Ovary (tissue), 3 donors: ENCODE measurements at regions not wholly inside any gene's neighbourhood (a gene's known extent, or its start where the extent isn't known, plus 50 kb on each side); places are given as distances from the start of the nearest gene placed in this dataset.

Source experiments
- EP300 ChIP-seq: sonication (generic); formaldehyde crosslinking; IDR thresholded peaks from one replicate; pipeline ENCODE4 v1.6.1; 2017; ENCODE audit warnings: antibody characterized with exemption
- TF ChIP-seq, protein P1 (sequence below), 3 donors: fragments of 450-650 bp in 2 of 3; fragments of 200-600 bp in 1 of 3; IDR thresholded peaks; one replicate each; pipeline versions ENCODE4 v1.5.1 to v1.8.0; 2016 to 2022; ENCODE audit warnings: antibody characterized with exemption in 3 of 3, mild to moderate bottlenecking in 1 of 3
- donor health status: DM: no; HTN: no; CAD: no.

DNA sequence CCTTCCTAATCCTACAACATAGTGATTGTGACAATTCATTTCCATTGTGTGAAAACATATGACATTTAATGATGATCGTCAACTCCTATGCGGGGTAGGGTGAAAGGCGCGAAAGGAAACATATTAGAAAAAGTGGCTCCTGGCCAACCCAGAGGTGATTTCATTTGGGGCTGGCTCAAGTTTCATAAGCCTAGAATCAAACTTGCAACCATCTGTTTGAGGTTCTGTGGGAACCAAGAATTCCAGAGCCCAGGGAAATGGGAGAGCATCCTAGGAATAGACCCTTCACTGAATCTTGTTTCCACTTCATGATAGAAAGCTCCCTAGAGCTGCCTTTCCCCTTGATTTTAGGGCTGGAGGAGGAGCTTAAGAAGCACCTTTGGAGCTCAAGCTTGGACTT, 101.3 kb upstream of the EGFL6 start:
- TF ChIP-seq, protein P1, sequence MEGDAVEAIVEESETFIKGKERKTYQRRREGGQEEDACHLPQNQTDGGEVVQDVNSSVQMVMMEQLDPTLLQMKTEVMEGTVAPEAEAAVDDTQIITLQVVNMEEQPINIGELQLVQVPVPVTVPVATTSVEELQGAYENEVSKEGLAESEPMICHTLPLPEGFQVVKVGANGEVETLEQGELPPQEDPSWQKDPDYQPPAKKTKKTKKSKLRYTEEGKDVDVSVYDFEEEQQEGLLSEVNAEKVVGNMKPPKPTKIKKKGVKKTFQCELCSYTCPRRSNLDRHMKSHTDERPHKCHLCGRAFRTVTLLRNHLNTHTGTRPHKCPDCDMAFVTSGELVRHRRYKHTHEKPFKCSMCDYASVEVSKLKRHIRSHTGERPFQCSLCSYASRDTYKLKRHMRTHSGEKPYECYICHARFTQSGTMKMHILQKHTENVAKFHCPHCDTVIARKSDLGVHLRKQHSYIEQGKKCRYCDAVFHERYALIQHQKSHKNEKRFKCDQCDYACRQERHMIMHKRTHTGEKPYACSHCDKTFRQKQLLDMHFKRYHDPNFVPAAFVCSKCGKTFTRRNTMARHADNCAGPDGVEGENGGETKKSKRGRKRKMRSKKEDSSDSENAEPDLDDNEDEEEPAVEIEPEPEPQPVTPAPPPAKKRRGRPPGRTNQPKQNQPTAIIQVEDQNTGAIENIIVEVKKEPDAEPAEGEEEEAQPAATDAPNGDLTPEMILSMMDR (IDR thresholded peaks at IDR 0.05), result no peak
- no peak for TF ChIP-seq EP300
